ENCODE measurements at regions not wholly inside any gene's neighbourhood (a gene's known extent, or its start where the extent isn't known, plus 50 kb on each side); places are given as distances from the start of the nearest gene placed in this dataset.

- H3K36me3 ChIP-seq = no peaks in the 10 kb centered on the region
- H3K4me3 ChIP-seq = peak overlapping the region in 1 of 3 donors; percentile 13
- intact Hi-C loops (cut with DNase I; ENCODE audit: low total_unique reads) = no loop called here
- no peaks in the 10 kb centered on the region for H3K9me3 ChIP-seq
- peak; percentile 41 to 56 for DNase-seq (ENCODE audit: low spot score in 2 of 2)
- peak overlapping the region; percentile 36 to 86 for H3K27ac ChIP-seq
- TF ChIP-seq CTCF (IDR thresholded peaks at IDR 0.05) (no peak), POLR2AphosphoS5 (IDR thresholded peaks at IDR 0.05) (no peak), POLR2A (IDR thresholded peaks at IDR 0.05) (no peak)
- H3K4me1 ChIP-seq = peaks cover 0 to 3% of the 10 kb centered on the region in 2 donors
- H3K27me3 ChIP-seq = no peaks in the 10 kb centered on the region
Observed at GRCh38 chr5:142426129-142427014, 101.6 kb upstream of the SPRY4 start.

- intact Hi-C loops (cut with DNase I; ENCODE audit: low total_unique reads) = loop anchor here (2.0 kb wide), 1 partner anchor 67 kb away; no protein-coding TSS in a partner anchor
Observed at GRCh38 chr5:142425286-142426065, 100.7 kb upstream of the SPRY4 start.

GRCh38 chr5:142422429-142422828 is 97.6 kb upstream of the SPRY4 start:
- Histone ChIP-seq H3K9me3 (no peaks in the 10 kb centered on the region), H3K27ac (no peak overlapping the region), H3K27me3 (no peaks in the 10 kb centered on the region), H3K4me3 (no peak overlapping the region), H3K36me3 (no peaks in the 10 kb centered on the region), H3K4me1 (peaks cover 0 to 3% of the 10 kb centered on the region in 2 donors)
- no peak for DNase-seq (ENCODE audit: low spot score in 2 of 2)
- no peak for TF ChIP-seq POLR2AphosphoS5 (IDR thresholded peaks at IDR 0.05)
- intact Hi-C loops (cut with DNase I; ENCODE audit: low total_unique reads) = no loop called here

More at GRCh38 chr5:142425286-142426065, 100.7 kb upstream of the SPRY4 start:
- Histone ChIP-seq H3K27ac (peak overlapping the region in 1 of 2 donors; percentile 86), H3K9me3 (no peaks in the 10 kb centered on the region), H3K27me3 (no peaks in the 10 kb centered on the region), H3K4me1 (peaks cover 0 to 3% of the 10 kb centered on the region in 2 donors), H3K36me3 (no peaks in the 10 kb centered on the region), H3K4me3 (no peak overlapping the region)
- DNase-seq (ENCODE audit: low spot score in 2 of 2) = no peak
- no peak for TF ChIP-seq CTCF (IDR thresholded peaks at IDR 0.05)
- TF ChIP-seq POLR2A (IDR thresholded peaks at IDR 0.05) = no peak
- TF ChIP-seq POLR2AphosphoS5 (IDR thresholded peaks at IDR 0.05) = no peak

GRCh38 chr5:142421621-142422397 is 97.0 kb upstream of the SPRY4 start:
- Histone ChIP-seq H3K27ac (no peak overlapping the region), H3K27me3 (no peaks in the 10 kb centered on the region), H3K9me3 (no peaks in the 10 kb centered on the region), H3K4me3 (no peak overlapping the region), H3K4me1 (peaks cover 0 to 3% of the 10 kb centered on the region in 2 donors), H3K36me3 (no peaks in the 10 kb centered on the region)
- TF ChIP-seq POLR2AphosphoS5 (IDR thresholded peaks at IDR 0.05) = no peak
- TF ChIP-seq CTCF (IDR thresholded peaks at IDR 0.05) = no peak
- TF ChIP-seq POLR2A (IDR thresholded peaks at IDR 0.05) = no peak
- DNase-seq (ENCODE audit: low spot score in 2 of 2) = no peak
- intact Hi-C loops (cut with DNase I; ENCODE audit: low total_unique reads) = no loop called here

- no peak for DNase-seq (ENCODE audit: low spot score in 2 of 2)
- intact Hi-C loops (cut with DNase I; ENCODE audit: low total_unique reads) = no loop called here
- no peaks in the 10 kb centered on the region for H3K27me3 ChIP-seq
- no peak overlapping the region for H3K27ac ChIP-seq
- peaks cover 0 to 1% of the 10 kb centered on the region in 2 donors for H3K4me1 ChIP-seq
- H3K9me3 ChIP-seq = no peaks in the 10 kb centered on the region
- H3K36me3 ChIP-seq = no peaks in the 10 kb centered on the region
- no peak for TF ChIP-seq POLR2A (IDR thresholded peaks at IDR 0.05)
- TF ChIP-seq CTCF (IDR thresholded peaks at IDR 0.05) = no peak
- no peak for TF ChIP-seq POLR2AphosphoS5 (IDR thresholded peaks at IDR 0.05)
- no peak overlapping the region for H3K4me3 ChIP-seq
Observed at GRCh38 chr5:142421228-142421617, 96.4 kb upstream of the SPRY4 start.
